HG03025 (cell line): ENCODE measurements at regions not wholly inside any gene's neighbourhood (a gene's known extent, or its start where the extent isn't known, plus 50 kb on each side); places are given as distances from the start of the nearest gene placed in this dataset.

Experiments used
- ATAC-seq: cut with Tn5 transposase; IDR thresholded peaks from one replicate; pipeline ENCODE4 v1.9.1; 2021; ENCODE audit warnings: mild to moderate bottlenecking, moderate library complexity; ENCODE audit not compliant: unreplicated experiment, low FRiP score

GRCh38 chr1:63710308-63710707, 63.5 kb upstream of the ROR1 start:
- ATAC-seq, result no peak

- ATAC-seq, result no peak
These were observed 62.9 kb upstream of the ROR1 start for GRCh38 chr1:63710761-63711380.

- ATAC-seq, result no peak
These were observed 60.8 kb upstream of the ROR1 start for GRCh38 chr1:63713041-63713440.

GRCh38 chr1:63713627-63714481, 60.0 kb upstream of the ROR1 start:
- ATAC-seq, result peak; percentile 54

DNA sequence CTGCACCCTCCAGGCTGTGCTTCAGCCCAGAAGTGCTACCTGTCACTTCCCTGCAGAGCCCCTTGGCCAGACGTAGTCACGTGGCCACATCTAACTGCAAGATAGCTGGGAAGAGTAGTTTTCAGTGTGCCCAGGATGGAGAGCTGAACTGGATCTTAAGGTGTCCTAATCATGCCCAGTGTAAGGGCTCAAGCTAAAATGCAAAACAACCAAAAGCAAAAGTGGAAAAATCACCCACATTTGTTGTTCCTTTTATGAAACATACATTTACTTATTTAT, 59.4 kb upstream of the ROR1 start:
- ATAC-seq, result no peak

DNA sequence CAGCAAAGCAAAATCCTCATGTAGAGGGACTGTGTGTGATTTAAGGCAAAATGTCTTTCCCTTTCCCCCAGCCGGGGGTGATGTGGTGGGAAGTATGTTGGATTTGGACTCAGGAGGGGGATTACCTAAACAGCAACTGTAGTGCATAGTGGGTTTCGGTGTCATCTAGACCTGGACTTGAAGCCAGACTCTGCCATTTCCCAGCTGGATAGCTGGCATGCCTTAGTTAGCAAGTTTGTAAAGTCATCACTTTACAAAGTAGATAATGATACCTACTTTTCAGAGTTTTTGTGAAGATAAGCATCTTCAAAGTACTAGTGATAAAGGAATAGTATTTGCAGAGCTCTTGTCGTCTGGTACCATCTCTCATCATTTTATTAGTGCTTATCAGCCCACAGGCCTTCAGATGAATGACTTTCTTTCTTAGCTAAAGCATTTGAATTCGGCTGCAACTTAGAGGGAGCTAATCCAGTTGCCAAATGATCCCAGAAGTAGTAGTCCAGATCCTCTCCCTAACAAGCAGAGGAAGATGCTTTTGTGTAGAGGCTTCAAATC, 56.2 kb upstream of the ROR1 start:
- ATAC-seq, result no peak

GRCh38 chr1:63718541-63718970, 55.3 kb upstream of the ROR1 start:
- ATAC-seq, result no peak

- ATAC-seq, result no peak
These were observed 52.2 kb upstream of the ROR1 start for GRCh38 chr1:63721531-63722189.

GRCh38 chr1:63723602-63724001, 50.2 kb upstream of the ROR1 start:
- ATAC-seq, result no peak
